ENCODE measurements at regions not wholly inside any gene's neighbourhood (a gene's known extent, or its start where the extent isn't known, plus 50 kb on each side); places are given as distances from the start of the nearest gene placed in this dataset.
"Not testable (repeated sequence)": the region's sequence is repeated elsewhere in the genome, so short reads cannot be mapped to it uniquely, and the experiment has no call there.

DNA sequence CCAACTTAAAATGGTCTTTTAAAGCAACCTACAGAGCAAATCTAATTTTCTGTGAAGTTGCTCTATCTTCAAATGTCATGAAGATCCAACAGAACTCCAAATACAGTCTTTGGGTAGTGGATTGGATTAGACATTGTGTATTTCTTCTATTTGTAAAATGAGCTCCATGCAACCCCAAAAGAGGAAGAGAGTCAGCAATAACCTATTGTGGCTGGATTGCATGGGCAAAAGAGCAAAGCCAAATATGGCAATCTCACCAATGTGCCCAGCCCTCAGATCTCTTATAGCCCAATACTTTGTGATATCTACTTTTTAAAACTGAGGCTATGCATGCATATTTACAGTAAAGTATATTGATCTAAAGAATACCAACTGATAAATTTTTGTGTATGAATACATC lies 146.3 kb downstream of the TXNL1 start:
- TF ChIP-seq, protein P1, sequence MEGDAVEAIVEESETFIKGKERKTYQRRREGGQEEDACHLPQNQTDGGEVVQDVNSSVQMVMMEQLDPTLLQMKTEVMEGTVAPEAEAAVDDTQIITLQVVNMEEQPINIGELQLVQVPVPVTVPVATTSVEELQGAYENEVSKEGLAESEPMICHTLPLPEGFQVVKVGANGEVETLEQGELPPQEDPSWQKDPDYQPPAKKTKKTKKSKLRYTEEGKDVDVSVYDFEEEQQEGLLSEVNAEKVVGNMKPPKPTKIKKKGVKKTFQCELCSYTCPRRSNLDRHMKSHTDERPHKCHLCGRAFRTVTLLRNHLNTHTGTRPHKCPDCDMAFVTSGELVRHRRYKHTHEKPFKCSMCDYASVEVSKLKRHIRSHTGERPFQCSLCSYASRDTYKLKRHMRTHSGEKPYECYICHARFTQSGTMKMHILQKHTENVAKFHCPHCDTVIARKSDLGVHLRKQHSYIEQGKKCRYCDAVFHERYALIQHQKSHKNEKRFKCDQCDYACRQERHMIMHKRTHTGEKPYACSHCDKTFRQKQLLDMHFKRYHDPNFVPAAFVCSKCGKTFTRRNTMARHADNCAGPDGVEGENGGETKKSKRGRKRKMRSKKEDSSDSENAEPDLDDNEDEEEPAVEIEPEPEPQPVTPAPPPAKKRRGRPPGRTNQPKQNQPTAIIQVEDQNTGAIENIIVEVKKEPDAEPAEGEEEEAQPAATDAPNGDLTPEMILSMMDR (IDR thresholded peaks at IDR 0.05; ENCODE audit: low read depth, low read length): no peak
- no peak overlapping the region for H3K4me3 ChIP-seq (ENCODE audit: low read depth, low read length)

DNA sequence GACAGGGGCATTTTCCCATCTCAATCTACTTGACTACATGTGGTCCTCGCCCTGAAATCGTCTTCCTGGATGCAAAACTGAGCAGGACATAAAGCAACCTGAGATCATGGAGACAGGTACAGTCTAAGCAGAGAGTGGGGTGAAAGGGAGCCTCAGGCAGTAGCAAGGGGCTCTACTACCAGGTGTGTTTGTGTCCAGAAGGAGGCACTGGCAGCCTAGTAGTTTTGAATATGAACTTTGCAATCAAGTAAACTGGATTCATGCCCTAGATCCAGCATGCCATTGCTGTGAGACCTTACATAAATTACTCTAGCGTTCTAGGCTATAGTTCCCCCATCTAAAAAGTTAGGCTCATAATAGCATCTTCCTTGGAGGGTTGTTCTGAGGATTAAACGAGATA lies 147.4 kb downstream of the TXNL1 start:
- TF ChIP-seq, protein P1 (IDR thresholded peaks at IDR 0.05; ENCODE audit: low read depth, low read length): no peak
- no peak overlapping the region for H3K4me3 ChIP-seq (ENCODE audit: low read depth, low read length)

DNA sequence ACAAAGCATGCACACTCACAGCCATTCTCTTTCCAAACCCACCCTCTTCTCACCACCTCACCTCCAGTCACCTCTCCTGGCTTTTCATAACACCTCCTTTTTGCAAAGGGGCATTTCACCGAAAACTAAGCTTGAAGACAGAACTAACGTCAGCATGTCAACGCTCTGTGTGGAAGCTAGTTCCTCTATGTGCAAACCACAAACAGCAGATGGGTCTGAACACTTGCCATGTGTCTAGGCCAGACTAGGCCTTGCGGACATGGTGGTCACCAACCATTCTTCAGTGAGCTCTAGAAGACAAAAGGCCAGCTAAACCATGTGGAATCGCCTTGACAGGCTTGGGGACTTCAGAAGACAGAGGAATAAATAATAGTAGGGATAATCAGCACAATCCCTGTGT lies 148.5 kb downstream of the TXNL1 start:
- H3K4me3 ChIP-seq (ENCODE audit: low read depth, low read length): no peak overlapping the region
- TF ChIP-seq, protein P1 (IDR thresholded peaks at IDR 0.05; ENCODE audit: low read depth, low read length): no peak

DNA sequence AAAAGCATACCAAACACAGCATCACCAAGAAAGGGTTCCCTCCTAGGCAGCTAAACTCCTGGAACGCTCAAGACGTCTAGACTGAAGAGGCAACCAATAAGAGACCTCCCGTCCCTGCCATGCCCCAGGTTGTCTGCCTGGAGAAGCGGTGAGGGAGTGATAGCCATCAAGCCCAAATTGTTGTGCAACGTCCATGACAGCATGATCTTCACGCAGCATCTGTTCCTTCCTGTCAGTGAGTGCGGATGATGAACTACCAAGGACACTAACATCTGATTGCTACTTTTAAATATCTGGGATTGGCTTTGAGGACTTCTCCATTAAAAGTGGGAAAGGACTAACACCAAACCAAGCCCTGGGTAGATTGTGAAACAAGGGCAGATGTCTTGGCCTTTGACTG lies 149.7 kb downstream of the TXNL1 start:
- no peak overlapping the region for H3K4me3 ChIP-seq (ENCODE audit: low read depth, low read length)
- TF ChIP-seq, protein P1 (IDR thresholded peaks at IDR 0.05; ENCODE audit: low read depth, low read length): no peak

DNA sequence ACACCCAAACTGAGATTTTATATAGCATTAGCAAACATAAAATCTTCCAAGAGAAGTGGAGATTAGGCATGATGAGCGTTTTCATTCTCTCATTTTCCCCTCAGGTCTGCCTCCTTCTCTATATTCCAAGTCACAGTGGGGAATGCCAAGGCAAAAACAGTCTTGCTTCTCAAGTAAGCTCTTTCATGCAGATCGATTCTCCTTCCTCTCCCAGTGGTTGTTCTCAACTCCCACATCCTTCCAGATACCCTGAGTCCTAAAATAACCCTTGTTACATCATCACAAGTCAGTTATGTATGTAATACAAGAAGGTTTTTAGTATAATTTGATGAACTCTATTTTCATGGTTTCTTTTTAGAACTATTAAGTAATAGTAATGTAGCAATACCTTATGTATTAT lies 150.6 kb downstream of the TXNL1 start:
- no peak overlapping the region for H3K4me3 ChIP-seq (ENCODE audit: low read depth, low read length)
- TF ChIP-seq, protein P1 (IDR thresholded peaks at IDR 0.05; ENCODE audit: low read depth, low read length): no peak

DNA sequence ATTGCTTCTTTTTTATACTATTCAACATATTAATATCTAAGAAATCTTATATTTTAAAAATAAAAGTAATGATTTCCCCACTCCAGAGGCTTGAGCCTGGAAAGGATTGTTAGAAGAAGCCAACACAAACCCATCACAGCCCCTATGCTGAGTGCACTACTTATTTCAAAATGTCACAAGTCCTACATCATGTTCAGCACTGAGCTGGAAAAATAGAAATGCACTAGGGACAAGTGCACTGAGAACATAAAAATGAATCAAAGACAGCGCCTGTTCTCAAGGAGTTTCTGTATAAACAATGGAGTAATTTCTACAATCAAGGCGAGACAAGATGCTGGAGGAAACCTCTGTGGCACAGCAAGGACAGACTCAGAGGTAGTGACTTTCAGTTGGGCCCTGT lies 155.0 kb downstream of the TXNL1 start:
- no peak overlapping the region for H3K4me3 ChIP-seq (ENCODE audit: low read depth, low read length)
- TF ChIP-seq, protein P1 (IDR thresholded peaks at IDR 0.05; ENCODE audit: low read depth, low read length): no peak

DNA sequence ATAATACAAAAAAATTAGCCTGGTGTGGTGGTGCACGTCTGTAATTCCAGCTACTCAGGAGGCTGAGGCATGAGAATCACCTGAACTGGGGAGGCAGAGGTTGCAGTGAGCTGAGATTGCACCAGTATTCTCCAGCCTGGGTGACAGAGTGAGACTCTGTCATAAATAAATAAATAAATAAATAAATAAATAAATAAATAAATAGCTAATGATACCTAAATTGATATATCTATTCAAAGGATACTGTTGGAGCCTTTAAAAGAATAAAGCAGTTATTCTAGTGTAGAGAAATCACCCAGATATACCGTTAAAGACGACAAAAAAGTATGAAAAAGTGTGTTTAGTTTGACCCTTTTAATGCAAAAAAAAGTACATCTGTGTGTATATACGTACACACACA lies 155.6 kb downstream of the TXNL1 start:
- H3K4me3 ChIP-seq (ENCODE audit: low read depth, low read length): not testable (repeated sequence)

DNA sequence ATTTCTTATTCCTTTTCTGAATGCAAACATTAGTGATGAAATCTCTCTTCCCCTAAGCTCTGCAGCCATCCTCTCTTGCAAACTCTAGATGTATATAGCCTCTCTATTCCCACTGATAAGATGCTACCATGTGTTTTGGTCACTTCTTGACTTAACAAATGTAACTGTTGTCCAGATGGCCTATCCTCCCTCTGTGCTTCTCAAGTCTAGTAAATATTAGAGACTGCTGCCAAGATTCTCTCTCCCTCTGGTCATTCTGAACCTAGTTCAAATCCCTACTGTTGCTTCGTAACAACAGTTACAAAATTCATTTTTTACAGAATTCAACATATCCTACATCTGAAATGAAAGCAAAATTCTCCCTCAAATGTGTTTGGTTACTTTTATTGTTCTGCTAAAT lies 156.6 kb downstream of the TXNL1 start:
- TF ChIP-seq, protein P1 (IDR thresholded peaks at IDR 0.05; ENCODE audit: low read depth, low read length): no peak
- no peak overlapping the region for H3K4me3 ChIP-seq (ENCODE audit: low read depth, low read length)

Data from WI38 (cell line).